ENCODE measurements at regions not wholly inside any gene's neighbourhood (a gene's known extent, or its start where the extent isn't known, plus 50 kb on each side); places are given as distances from the start of the nearest gene placed in this dataset.

DNA sequence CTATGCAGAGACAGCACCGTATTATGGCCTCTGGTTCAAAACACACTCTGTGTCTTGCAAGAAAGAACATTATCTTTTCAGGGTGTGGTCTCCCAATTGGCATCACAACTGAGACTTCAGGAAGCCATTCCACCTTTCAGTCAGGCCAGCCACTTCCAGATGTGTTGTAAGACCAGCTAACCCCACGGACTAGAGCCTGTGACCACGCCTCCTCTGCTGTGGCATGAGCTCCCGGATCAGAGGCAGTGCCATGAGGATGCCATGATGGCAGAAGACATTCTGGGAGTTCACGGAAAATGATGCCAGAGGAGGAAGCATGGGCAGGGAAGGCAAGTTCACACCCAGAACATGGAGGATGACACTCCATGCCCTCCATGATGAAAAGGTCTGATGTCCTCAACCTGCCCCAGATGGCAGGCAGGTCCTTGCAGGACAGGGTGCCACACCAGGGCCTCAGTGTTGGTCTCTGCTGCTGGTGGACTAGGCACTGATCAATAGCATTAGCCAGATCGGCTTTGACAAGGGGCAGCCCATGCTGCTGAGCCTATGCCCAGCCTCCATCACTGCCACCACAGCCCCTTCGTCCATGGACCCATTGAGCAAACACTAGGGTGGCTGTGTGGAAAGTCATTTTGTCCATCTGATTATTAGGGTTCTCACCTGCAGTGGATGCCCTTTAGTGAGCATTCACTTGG lies 341.6 kb downstream of the MATN1 start:
- H3K9me3 ChIP-seq (ENCODE audit: control insufficient read depth in 1 of 2, insufficient read depth in 1 of 2, low read depth in 1 of 2, low read length in 2 of 2) = no peaks in the 10 kb centered on the region
- H3K4me1 ChIP-seq (ENCODE audit: control insufficient read depth in 1 of 2, insufficient read depth in 2 of 2, low read length in 2 of 2) = peaks cover 0 to 11% of the 10 kb centered on the region in 2 experiments; a peak in 3 of 4 replicates
- TF ChIP-seq POLR2AphosphoS5 (IDR thresholded peaks at IDR 0.05; ENCODE audit: low read depth, low read length) = no peak
- TF ChIP-seq ZFX (IDR thresholded peaks at IDR 0.05) = no peak
- TF ChIP-seq POLR2A (IDR thresholded peaks at IDR 0.05; ENCODE audit: borderline replicate concordance, extremely low read depth, insufficient read depth, insufficient read length) = no peak
- TF ChIP-seq CBX3 (IDR thresholded peaks at IDR 0.05; ENCODE audit: low read depth) = no peak
- TF ChIP-seq SP1 (IDR thresholded peaks at IDR 0.05; ENCODE audit: low read depth) = no peak
- TF ChIP-seq FOSL1 (IDR thresholded peaks at IDR 0.05; ENCODE audit: low read depth) = no peak
- TF ChIP-seq, protein P1, sequence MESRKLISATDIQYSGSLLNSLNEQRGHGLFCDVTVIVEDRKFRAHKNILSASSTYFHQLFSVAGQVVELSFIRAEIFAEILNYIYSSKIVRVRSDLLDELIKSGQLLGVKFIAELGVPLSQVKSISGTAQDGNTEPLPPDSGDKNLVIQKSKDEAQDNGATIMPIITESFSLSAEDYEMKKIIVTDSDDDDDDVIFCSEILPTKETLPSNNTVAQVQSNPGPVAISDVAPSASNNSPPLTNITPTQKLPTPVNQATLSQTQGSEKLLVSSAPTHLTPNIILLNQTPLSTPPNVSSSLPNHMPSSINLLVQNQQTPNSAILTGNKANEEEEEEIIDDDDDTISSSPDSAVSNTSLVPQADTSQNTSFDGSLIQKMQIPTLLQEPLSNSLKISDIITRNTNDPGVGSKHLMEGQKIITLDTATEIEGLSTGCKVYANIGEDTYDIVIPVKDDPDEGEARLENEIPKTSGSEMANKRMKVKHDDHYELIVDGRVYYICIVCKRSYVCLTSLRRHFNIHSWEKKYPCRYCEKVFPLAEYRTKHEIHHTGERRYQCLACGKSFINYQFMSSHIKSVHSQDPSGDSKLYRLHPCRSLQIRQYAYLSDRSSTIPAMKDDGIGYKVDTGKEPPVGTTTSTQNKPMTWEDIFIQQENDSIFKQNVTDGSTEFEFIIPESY (IDR thresholded peaks at IDR 0.05; ENCODE audit: extremely low read depth, insufficient replicate concordance, low read length) = no peak
- no peak for TF ChIP-seq EZH2 (IDR thresholded peaks at IDR 0.05)
- no peak for TF ChIP-seq JUND (IDR thresholded peaks at IDR 0.05)
- H4K20me1 ChIP-seq (ENCODE audit: insufficient read depth) = no peaks in the 10 kb centered on the region
- no peak overlapping the region for H3K4me2 ChIP-seq (ENCODE audit: low read length)
- ATAC-seq (no peak), DNase-seq (ENCODE audit: low read depth, low spot score) (no peak)
- H3K79me2 ChIP-seq (ENCODE audit: insufficient read depth, low read length) = no peaks in the 10 kb centered on the region
- 0 out of 2 replicates have a peak, but pooled peaks cover 3% of the 10 kb centered on the region for H3K27me3 ChIP-seq (ENCODE audit: insufficient read depth, low read length)
- no peak overlapping the region for H3K9ac ChIP-seq (ENCODE audit: low read length)
- BruUV-seq (replicated peaks) = no TSS peak
- RAD21 ChIA-PET (ENCODE audit: low non-redundant PET in 1 of 2, low total read pairs in 2 of 2, uncharacterized antibody in 2 of 2, unreplicated experiment in 2 of 2) = no interaction called here
- no peak overlapping the region for H3K27ac ChIP-seq (ENCODE audit: low read depth, low read length)
- CTCF ChIA-PET = interaction anchor here (2.0 to 2.9 kb wide), 4 partner anchors 8 to 319 kb away, joined by 8 to 54 read pairs (median 18); no protein-coding TSS in a partner anchor
- intact Hi-C loops (cut with micrococcal nuclease) = loop anchor here (5.0 kb wide), 1 partner anchor 1005 kb away; no protein-coding TSS in a partner anchor
- H3K4me3 ChIP-seq (replicated peaks in 1 of 2; ENCODE audit: low read depth in 1 of 2, low read length in 2 of 2) = no peak overlapping the region
- H3K9me2 ChIP-seq (ENCODE audit: insufficient read depth) = no peaks in the 10 kb centered on the region
- POLR2A ChIA-PET = no interaction called here
- H2AFZ ChIP-seq (ENCODE audit: low read depth, low read length, poor library complexity, severe bottlenecking) = no peak overlapping the region
- no peaks in the 10 kb centered on the region for H3K36me3 ChIP-seq (ENCODE audit: control insufficient read depth in 1 of 2, insufficient read depth in 2 of 2, low read length in 2 of 2)

All from HCT116 (cell line).